ENCODE measurements at regions not wholly inside any gene's neighbourhood (a gene's known extent, or its start where the extent isn't known, plus 50 kb on each side); places are given as distances from the start of the nearest gene placed in this dataset.

DNA sequence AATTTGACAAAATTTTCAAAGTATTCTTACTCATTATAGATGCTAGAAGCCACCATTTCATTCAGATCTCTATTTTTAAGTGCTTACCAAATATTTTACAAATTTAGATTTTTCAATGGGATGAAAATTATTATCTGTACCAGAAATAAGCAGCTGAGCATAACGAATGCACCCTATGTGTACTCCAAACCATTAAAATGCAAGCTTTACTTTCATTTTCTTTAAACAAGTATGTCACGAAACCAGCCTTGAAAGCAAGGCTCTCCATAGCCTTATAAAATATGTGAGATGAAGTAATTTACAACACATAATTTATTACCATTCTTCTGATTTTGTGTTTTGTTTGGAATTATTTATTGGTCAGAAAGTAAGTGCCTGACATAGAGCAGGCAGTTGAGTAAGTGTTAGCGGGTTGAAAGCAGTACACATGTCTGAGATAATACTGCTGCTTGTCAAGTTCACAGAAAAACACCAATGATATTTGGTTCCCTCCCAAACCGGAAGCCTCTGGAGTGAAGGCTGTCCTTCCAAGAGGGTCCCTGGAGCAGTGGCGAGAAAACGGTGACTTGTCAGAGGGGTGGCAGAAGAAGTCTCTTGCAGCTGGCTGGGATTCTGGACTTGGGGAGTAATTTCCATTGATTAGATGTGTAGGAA, 322.7 kb upstream of the PFKP start:
- Histone ChIP-seq H3K27me3 (peaks cover 0 to 13% (median 2%) of the 10 kb centered on the region in 7 donors), H3K4me1 (no peaks in the 10 kb centered on the region), H3K36me3 (no peaks in the 10 kb centered on the region), H3K9me3 (no peaks in the 10 kb centered on the region), H3K27ac (no peak overlapping the region), H3K4me3 (peak overlapping the region in 5 of 10 donors; percentile 6 to 30 (median 23))
- WGBS, 2 donors = 41 to 46% methylated on average over 6 of the region's 6 CpGs
- DNase-seq = no peak
- intact Hi-C loops (cut with DNase I) = no loop called here
- no peak for ATAC-seq
- TF ChIP-seq, protein P1, sequence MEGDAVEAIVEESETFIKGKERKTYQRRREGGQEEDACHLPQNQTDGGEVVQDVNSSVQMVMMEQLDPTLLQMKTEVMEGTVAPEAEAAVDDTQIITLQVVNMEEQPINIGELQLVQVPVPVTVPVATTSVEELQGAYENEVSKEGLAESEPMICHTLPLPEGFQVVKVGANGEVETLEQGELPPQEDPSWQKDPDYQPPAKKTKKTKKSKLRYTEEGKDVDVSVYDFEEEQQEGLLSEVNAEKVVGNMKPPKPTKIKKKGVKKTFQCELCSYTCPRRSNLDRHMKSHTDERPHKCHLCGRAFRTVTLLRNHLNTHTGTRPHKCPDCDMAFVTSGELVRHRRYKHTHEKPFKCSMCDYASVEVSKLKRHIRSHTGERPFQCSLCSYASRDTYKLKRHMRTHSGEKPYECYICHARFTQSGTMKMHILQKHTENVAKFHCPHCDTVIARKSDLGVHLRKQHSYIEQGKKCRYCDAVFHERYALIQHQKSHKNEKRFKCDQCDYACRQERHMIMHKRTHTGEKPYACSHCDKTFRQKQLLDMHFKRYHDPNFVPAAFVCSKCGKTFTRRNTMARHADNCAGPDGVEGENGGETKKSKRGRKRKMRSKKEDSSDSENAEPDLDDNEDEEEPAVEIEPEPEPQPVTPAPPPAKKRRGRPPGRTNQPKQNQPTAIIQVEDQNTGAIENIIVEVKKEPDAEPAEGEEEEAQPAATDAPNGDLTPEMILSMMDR (IDR thresholded peaks at IDR 0.05) = no peak

DNA sequence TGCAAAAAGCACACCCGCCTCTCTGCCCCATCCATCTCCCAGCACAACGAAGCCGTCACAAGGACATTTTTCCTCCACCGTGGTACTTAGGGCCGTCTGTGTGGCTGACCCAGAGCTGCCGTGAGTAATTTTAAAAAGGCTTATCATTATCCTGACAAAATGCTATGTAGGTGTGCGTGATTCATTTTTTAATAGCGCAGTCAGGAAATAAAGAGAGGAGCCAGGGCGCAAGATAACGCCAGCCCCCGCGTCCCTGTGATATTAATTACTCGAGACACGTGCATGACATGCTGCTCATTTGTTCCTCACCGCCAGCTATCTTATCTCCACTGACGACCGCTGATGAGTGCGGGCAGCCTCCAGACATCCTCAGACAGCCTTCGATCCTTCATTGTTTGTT, 332.7 kb upstream of the PFKP start:
- no peak for ATAC-seq
- WGBS, 2 donors = 11 to 19% methylated on average over 19 of the region's 19 CpGs
- Histone ChIP-seq H3K4me1 (no peaks in the 10 kb centered on the region), H3K36me3 (no peaks in the 10 kb centered on the region), H3K27ac (no peak overlapping the region), H3K27me3 (peaks cover 0 to 35% (median 29%) of the 10 kb centered on the region in 7 donors), H3K4me3 (no peak overlapping the region), H3K9me3 (peaks cover 0 to 16% (median 0%) of the 10 kb centered on the region in 11 donors)
- TF ChIP-seq, protein P1 (IDR thresholded peaks at IDR 0.05) = no peak
- no peak for DNase-seq
- intact Hi-C loops (cut with DNase I) = no loop called here

DNA sequence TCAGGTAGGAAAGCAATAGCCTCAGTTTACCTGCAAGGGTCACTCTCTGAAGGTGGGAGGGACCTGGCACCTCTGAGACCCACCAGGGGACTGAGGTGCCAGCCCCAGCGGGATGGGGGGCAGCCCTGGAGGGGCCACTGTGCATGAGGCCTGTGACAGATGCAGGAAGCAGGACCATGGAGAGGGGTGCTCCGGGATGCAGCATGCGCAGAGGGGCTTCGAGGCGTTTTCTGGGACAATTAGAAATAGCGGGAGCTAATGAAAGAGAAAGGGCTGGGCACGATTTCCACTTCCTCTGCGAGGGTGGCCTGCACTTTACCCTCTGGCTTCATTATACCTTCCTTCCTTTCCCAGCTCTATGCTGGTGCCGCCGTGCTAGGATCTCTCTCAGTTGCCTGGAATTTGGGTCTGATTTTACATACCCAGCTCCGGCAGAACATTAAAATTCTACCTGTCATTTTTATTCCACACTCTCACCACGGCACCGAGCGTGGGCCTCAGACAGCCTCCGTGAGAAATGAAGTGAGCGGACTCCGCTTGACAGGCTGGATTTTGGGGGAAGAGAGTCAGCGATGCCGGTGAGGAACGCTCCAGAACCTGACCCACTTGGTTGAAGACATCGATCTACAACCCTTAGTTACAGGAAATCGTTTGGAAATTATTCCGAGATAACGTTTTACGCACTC, 333.9 kb upstream of the PFKP start:
- intact Hi-C loops (cut with DNase I) = no loop called here
- no peak for DNase-seq
- no peaks in the 10 kb centered on the region for H3K36me3 ChIP-seq
- no peak overlapping the region for H3K27ac ChIP-seq
- no peak overlapping the region for H3K4me3 ChIP-seq
- H3K9me3 ChIP-seq = peaks cover 0 to 16% (median 0%) of the 10 kb centered on the region in 11 donors
- peaks cover 0 to 35% (median 25%) of the 10 kb centered on the region in 7 donors for H3K27me3 ChIP-seq
- TF ChIP-seq, protein P1 (IDR thresholded peaks at IDR 0.05) = no peak
- no peak for ATAC-seq
- WGBS, 2 donors = 86 to 90% methylated on average over 25 of the region's 25 CpGs
- no peaks in the 10 kb centered on the region for H3K4me1 ChIP-seq

DNA sequence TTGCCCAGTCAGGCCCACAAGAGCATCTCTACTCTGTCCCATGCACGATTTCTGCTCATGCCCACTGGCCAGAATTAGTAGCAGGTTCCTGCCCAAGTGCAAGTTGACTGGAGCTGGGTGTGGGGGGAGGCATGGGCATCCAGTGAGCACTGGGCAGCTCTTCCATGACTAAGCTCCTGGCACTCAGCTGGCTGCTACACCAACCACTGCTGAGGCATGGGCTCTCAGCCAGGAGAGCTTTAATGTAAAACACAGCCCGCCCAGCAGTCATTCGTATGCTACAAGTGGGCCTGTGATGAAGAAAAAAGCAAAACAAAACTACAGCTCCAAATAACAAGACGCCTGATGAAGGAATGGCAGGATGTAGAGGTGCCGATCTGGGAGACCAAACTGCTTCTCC, 335.4 kb upstream of the PFKP start:
- H3K4me3 ChIP-seq = no peak overlapping the region

More for the DNA sequence above, 335.4 kb upstream of the PFKP start:
- 78 to 86% methylated on average over 5 of the region's 5 CpGs for WGBS, 2 donors
- no peak overlapping the region for H3K27ac ChIP-seq
- H3K36me3 ChIP-seq = no peaks in the 10 kb centered on the region
- no peak for DNase-seq
- H3K9me3 ChIP-seq = peaks cover 0 to 16% (median 0%) of the 10 kb centered on the region in 11 donors
- intact Hi-C loops (cut with DNase I) = no loop called here
- no peaks in the 10 kb centered on the region for H3K4me1 ChIP-seq
- TF ChIP-seq, protein P1 (IDR thresholded peaks at IDR 0.05) = no peak
- peaks cover 0 to 35% (median 25%) of the 10 kb centered on the region in 7 donors for H3K27me3 ChIP-seq
- no peak for ATAC-seq
